ENCODE measurements at regions not wholly inside any gene's neighbourhood (a gene's known extent, or its start where the extent isn't known, plus 50 kb on each side); places are given as distances from the start of the nearest gene placed in this dataset.
"Not testable (repeated sequence)": the region's sequence is repeated elsewhere in the genome, so short reads cannot be mapped to it uniquely, and the experiment has no call there.

DNA sequence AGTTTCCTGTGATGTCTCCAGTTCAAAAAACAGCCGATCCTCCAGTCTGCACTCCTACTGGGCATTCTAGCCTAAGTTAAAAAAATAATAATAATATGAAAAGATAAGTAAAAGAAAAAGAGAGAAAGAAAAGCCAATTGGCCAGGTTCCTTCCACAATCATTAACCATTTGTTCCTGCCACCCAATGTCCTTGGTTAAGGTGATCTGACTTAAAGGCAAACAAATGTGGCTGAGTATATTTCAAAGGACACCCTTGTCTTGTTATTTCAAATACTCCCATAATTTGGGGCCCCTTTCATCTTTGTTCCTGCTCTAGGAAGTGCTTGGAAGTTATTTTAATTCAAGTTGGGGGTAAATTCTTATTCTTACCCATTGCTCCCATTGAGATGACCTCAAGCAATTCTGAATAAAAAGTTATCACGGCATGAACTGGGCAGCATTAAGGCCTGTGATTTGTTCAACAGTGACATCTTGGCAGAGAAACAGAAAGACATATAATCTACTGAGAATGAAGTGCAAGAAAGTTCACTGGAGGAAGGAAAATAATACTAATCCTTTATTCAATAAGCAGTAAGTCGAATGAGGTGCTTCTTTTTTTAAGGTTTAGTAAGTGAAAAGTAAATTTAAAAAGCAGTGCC is 1054.5 kb upstream of the FANCL start:
- DNase-seq = no peak

DNA sequence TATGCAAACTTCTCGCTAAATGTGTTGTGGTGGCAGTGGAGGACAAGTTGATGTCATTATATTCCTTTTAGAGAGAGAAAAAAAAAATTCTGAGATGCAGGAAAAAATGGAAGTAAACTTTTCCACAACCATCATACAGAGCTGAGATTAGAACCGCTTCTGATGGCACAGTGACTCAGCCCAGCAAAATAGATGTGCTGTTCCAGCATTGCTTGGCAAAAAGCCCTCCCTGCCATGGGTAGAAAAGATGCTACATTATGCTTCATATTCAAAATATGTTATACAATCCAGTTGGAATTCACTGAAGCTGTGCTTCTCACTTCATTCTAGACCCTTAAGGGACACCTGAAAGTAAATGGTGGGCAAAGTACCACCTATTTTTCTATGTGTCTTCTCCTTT is 1047.6 kb upstream of the FANCL start:
- no peak for DNase-seq

DNA sequence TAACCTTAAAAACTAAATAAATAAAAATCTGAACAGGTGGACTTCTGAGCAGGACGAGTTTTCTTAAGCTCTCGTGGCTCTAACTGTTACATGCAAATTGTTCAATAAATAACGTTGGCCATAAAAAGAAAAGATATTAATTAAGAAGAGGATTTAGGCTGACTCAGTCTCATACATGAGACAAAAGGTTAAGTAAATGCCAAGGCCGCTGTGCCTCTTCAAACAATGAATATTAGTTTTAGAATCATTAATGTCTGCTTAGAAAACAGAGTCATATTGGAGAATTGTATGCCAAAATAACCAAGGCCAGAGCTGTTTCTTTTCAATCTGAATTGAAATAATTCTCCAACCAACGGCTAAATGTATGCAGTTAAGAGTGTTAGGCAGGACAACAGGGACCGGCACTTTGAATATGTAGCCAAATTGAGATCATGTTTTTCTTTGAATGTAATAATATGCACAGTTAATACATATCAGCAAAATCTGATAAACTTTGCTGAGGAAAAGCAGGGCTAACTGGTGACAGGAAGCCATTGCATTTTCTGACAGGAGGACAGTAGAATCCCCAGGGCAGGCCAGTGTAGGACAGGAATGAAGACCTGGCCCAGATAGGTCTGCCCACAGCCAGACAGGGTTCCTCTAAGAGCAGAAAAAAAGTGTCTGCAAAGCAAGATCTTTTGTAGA is 1041.4 kb upstream of the FANCL start:
- DNase-seq = no peak

DNA sequence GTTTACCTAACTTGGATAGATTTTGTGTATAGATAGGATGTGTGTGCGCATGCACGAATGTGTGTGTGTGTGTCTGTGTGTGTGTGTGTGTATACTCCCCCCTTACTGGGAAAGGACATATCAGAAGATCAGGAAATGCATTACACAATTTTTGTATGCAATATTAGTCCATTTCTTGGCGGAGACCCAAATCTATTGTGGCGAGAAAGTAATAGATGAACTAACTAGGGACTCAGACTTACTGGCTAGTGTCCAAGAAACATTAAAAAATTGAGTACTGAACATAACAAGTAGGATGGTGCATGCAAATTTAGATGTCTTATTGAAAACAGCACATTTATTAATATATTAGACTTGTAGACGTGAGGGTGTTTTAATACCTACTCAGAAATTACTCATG is 1036.5 kb upstream of the FANCL start:
- no peak for DNase-seq

DNA sequence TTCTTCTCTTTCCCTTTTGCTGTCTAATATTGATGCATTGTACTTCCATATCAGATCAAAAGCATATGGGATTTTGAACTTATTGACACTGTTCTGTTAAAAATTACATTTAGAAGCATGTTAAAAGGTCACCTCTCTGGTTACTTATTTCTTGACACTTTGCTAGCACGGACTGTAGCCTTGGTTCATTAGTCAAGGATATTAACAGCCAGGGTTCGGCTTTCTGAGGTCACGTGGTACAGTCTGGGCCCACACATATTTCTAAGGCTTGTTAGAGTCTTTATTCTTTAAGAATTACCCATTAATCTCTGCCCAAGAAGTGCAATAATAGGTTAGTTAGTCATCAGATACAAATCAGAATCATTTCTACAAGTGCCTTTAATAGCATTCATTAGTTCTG is 1035.8 kb upstream of the FANCL start:
- no peak for DNase-seq

DNA sequence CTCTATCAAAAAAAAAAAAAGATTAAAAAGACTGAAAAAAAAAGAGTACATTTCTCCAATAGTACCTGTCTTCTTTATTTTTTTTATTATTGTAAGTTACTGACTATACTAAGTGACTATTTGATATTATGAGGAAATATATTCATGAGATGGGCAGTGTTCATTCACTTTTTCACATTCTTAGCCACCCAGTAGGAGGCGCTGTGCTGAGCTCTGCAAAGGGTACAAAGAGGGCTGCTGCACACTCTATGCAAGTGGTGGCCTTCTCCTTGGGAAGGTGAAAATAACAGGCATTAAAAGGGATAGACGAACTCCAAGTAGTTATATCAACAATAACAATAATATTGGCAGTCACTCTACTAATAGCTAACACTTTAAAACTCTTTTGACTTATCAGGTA is 1034.9 kb upstream of the FANCL start:
- DNase-seq = no peak

DNA sequence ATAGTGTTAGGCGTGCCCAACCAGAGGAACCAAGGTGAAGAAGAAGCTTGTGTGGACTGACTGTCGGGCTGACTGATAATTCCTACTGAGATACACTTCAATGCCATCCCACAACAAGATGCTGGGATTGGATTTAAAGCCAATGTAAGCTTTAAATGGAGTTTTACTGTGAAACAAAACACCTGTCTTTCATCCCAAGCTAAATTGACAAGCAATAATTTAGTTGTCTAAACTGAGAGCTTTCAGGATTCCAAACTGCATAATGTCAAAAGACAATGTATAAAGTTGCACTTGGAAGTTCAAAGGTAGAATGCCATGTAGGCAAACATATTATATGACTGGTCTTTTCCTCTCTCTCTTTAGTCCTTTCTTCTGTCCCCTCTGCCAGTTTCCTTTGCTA is 1025.3 kb upstream of the FANCL start:
- no peak for DNase-seq

DNA sequence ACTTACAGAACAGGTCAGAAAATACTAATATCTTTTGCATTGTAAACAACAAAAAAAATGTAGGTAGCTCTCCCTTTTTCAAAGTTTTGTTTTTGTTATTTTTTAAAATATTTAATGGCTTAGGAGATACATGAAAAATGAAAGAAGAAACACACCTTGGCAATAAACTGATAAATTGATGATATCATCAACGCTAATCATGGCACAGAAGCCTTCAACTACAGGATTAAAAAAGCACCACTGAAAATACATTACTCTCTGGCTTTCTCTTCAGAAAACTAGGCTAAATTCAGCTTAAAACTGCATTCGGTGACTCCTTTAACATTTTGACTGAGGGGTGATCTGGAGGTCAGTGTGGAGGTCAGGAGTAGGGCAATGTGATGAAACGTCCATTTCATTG is 1018.8 kb upstream of the FANCL start:
- no peak for DNase-seq

DNA sequence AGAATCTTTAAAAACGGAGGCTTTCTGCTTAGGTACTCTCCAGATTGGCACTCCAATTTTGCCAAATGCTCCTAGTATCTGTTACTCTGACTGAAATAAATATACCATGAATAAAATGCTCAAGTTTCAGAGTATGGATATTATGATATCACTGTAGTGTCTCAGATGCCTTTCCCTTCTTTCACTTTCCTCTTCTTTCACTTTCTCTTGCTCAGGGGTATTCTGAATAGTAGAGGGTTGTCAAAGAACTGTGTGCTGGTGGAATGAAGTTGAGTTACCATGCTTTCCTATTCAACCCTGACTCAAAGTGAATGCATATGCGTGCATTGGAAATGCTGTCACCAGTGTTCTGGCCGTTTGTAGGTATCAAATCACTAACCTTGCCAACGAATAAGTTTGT is 1015.2 kb upstream of the FANCL start:
- DNase-seq = no peak

DNA sequence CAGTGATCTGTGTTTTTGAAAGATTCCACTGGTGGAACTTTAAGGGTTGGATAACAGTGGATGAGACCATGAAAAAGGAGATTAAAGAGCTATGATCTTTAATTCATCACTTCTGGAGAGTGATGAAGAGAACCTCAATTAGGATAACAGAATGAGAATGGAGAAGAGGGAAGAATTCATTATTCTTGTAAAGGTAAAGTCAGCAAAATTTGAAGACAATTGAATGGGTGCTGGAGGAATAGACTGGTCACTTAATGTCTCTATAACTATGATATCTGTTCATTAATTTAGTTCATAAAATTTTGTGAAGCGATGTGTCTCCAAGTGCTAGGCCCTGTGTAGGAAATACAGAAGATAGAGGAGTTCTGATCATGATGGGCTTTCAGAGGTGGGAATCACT is 1013.2 kb upstream of the FANCL start:
- no peak for DNase-seq

DNA sequence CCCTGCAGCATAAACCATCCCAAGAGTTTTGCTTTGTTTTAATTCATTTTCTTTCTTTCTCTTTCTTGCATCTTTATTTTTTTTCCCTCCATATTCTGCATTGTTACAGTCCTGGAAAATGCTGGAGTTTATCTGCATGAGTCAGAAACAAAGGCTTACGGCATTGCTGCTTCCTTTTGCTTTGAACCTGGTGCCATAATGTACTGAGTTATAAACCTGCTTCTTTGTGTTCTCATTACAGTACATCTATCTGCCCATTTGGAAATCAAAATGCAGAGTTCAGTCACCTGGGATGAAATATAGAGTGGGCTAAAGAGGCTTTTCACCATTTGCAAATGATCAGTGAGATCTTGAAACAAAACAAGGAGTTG is 1009.2 kb upstream of the FANCL start:
- no peak for DNase-seq

DNA sequence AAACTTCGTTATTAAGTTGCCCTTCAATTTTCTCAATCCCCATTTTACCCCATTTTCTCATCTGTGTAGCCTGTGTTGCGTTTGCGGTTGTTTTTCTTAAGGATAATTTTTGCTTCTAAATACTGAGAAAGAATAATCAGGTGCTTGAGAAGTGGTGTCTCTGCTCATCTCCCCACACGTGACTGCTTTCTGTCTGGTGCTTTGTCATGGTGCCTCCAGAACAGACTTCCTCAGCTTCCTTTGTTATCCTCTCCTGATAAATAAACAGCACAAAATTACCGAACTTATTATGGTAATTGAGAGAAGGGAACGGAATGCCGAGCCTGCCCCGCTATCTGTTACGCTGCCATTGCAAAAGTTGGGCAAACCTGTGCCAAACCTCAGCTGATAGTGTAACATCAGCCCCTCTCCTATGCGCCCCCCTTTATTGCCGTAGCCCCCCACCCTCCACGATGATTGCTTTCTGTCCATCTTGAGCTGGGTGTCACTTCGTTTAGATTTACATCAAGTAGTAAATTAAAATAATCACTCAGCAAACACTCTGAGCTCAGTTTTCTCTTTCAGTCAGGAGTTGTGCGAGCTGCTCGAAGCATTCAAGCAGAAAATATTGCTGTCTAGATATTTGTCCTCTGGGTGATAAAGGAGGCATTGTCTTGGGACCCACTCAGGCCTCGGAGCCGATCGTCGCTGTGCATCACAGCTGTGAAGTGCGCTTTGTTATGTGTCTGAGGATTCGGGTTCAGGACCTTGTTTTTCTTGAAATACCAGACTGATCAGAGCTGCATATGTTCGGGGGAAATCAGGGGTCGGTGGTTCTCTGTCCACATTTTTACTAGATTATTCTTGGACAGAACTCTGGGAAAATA is 1008.5 kb upstream of the FANCL start:
- no peak for DNase-seq

DNA sequence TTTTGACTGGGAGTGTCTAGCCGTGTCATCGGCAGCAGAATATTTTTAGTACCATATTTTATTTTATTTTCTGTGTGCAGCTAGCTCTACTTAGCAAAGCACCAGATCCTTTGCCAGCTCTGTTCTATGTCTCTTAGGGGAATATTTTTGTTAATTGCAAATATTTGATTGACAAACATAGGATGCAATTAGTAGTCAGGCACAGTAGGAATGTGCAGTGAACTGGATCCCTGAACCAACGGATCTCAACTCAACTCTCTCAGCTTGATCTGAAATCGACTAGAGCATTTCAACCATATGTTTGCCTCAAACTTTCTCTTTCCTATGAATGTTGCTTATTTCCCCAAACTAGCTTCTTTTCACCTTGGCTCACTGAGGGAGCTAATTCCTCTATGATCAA is 998.0 kb upstream of the FANCL start:
- no peak for DNase-seq

DNA sequence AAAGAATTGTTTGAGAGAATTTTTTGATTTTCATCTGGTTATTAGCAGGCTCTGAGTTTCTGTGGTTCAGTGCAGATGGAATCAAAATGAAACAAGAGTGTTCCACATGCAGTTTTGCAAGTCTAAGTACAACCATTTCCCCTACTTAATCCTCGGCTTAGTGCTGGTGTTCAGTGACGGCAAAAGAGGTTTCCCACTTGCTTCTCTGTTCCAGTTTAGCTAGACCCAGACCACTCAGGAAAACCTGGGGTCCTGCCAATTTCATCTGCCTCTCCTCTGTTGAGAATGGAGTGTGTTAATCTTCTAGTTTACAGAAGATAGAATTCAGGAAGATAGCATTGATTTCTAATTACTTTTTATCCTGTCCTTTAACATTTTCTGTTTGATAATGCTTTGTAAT is 996.2 kb upstream of the FANCL start:
- no peak for DNase-seq

DNA sequence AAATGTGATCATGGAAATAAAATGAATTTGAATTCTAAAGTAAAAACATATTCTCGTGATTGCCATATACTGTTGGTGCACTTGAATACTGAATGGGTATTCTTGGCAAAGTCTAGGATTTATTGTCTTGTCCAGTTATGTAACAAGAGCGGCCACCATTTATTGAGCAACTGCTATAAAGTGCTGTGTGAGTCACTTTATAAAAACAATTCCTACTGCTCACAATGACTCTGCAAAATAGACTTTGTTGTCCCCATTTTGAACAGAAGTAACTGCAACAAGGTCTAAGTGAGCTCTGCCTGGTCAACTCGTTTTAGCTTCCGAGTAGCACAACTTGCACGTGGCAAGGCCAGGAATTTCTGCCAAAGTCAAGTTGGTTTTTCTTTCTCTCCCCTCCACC is 995.6 kb upstream of the FANCL start:
- DNase-seq = no peak

DNA sequence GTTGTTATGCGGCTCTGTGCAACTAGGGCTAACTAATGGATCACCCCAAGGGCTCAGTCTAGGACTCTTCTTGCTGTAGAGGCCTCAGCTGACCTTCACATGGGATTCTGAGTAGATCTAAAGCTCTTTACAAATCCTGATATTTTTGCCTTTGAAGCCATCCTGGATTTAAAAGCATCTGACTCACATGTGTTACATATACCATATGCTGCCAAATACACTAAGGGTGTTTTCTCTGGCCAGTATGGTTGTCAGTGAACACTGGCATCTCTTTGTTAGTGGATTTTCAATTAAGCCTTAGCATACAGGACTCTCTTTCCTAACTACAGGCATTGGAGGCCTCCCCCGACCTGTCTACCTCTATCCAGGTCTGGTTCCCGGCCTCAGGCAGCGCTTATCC is 992.8 kb upstream of the FANCL start:
- DNase-seq = no peak

DNA sequence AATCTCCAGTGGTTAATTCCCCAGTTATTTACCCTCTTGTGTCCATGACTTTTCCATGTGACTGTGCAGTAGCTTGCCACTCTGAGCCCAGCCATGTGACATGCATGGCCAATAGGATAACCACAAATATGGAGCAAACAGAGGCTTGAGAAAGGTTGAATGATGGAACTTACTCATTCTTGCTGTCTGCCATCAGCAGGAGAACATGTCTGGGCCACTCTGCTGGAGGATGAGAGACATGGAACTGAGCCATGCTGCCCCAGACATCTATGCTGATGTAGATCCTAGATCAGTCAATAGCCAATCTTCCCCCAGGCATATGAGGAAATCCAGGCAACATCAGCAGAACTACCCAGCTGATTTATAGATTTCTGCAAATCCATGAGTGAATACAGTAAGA is 992.3 kb upstream of the FANCL start:
- no peak for DNase-seq

DNA sequence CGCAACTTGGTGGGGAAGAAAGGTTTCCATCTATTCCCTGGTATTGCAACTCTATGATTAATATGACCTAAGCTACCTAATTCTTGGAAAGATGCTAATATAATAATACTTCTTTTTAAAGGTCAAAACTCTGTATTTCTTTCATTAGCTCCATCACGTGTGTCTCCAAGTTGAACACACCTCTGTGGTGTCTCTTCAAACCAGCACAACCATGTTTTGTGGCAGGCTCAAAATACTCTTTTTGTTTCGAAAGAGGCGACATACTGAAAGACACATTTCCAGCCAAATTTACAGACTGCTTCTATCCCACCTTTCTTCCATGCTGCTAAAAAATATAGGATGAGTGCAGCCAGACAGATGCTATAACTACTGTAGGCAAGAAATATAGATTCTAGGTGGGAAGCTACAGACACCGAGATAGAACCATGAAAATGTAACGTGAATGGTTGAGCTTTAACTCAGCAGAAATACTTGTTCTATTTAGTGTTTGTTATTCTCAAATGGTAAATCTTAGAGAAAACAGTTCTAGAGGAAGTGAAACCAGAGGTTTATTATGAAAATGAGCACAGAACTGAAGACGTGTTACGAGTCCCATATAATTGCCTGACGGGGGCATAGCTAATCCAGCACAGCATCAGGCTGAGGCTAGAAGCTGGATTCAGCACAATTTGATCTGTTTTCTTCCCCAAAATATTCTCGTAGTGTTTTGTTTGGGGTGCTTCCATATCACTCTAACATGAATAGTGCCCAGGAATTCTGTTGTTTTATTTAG is 991.5 kb upstream of the FANCL start:
- DNase-seq = no peak

DNA sequence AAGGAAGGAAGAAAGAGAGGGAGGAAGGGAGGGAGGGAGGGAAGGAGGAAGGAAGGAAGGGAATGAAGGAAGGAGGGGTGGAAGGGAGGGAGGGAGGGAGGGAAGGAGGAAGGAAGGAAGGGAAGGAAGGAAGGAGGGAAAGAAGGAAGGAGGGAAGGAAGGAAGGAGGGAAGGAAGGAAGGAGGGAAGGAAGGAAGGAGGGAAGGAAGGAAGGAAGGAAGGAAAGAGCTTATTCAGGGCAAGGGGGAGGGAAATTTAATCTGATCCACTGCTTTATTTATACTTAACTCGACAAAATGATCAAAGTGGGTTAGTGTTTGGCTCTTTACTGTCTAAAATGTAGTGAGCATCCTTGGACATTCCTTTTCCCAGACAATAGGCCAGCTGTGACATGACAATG is 985.2 kb upstream of the FANCL start:
- DNase-seq = not testable (repeated sequence)

DNA sequence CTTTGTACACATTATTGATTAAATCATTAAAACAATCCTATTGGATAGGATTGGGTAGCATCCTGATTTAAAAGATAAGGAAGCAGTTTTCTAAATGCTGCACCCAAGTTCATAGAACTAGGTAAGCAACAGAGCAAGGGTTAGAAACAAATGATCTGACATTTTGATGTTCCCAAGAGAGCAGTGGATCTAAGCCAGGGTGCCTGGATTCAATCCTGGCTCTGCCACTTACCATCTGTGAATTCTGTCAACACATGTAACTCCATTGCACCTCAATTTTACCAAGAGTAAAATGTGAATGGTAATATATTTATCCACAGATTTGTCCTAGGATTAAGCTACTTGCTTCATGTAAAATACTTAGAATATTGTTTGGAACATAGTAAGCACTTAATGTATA is 982.6 kb upstream of the FANCL start:
- no peak for DNase-seq

DNA sequence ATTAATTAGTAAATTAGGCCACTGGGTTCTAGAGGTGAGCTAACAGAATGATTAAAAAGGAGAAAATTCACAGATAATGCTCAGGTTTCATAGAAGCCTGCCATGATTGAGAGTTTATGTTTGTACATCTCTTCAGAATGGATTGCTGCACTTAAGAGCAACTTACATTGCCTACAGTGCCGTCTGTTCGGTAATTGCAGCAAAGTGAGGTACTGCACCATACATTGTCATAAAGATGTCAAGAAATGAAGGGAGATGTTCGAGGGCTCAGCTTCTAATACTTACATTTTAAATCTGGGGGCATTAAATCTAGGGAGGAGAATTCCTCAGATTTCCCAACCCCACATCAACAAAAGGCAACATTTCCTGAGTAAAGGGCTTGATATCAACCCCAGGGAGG is 976.2 kb upstream of the FANCL start:
- no peak for DNase-seq

DNA sequence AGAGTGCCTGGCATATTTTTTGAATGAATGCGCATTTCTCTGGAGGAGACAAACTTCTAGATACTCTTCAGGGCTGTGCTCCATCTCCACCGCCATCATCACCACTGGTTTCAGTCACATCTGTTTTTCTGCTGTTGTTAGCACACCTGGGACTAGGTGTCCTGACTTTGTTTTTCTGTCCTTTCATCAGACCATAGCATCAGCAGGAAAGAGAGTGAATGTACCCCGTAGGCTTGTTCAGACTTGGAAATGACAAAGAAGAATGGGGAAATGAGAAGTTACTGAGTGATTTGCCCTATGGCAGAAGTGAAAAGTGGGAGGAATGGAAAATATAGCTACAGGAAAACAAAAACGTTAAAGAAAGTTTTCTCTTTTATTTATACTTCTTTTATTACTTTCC is 965.2 kb upstream of the FANCL start:
- DNase-seq = no peak

DNA sequence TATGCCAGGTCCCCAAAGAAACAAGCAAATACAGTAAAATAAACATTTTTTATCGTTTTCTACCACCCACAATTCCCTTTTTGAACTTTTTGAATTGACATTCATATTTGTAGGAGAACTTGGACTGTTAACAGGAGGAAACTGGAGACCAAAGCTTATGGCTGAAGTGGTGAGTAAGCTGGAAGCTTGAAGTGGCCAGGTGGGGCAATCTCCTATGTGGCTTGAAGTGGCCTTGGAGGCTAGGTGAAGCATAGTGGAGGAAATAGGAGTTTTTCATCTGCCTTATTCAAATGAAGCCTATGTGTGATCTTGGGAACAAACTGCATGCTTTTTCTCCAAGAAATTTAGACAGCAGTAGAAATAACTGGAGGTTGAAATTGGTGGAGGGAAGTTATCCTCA is 962.9 kb upstream of the FANCL start:
- DNase-seq = no peak

DNA sequence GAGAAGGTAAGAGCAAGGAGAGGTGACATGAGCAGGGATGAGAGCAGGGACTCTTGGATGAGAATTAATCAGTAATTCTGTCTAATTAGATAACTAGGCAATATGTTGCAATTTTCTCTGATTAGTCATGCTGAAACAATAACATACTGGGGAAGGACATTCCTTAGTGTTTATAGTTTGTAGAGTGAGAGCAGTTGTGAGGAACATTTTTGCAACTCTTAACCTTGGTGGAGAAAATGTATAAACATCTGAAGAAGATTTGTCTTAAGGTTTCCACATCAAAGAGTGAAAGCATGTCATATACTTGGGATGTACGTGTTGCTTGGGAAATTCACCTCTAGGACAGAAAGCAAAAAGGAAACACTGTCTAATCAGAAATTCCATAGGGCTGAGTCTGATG is 955.4 kb upstream of the FANCL start:
- no peak for DNase-seq
